Inflammatory macrophage treated with lipopolysaccharide for 4 hours (primary cell): ENCODE measurements at regions not wholly inside any gene's neighbourhood (a gene's known extent, or its start where the extent isn't known, plus 50 kb on each side); places are given as distances from the start of the nearest gene placed in this dataset.
A peak's percentile ranks its signal among the peaks of the same experiment; 100 is the strongest.
"Not testable (repeated sequence)": the region's sequence is repeated elsewhere in the genome, so short reads cannot be mapped to it uniquely, and the experiment has no call there.

Experiments
- DNase-seq: peaks from one replicate; pipeline ENCODE4 v3.0.0-alpha.2; 2020

- DNase-seq, result no peak
Measured at GRCh38 chr21:28636752-28637691, 355.7 kb downstream of the LTN1 start.

GRCh38 chr21:28635541-28635940, 357.1 kb downstream of the LTN1 start:
- no peak for DNase-seq

- DNase-seq, result no peak
Measured at GRCh38 chr21:28633839-28634555, 358.7 kb downstream of the LTN1 start.

- no peak for DNase-seq
Measured at GRCh38 chr21:28632755-28633408, 359.8 kb downstream of the LTN1 start.

GRCh38 chr21:28627691-28628090, 365.0 kb downstream of the LTN1 start:
- DNase-seq, result no peak

- DNase-seq, result no peak
Measured at GRCh38 chr21:28627261-28627660, 365.4 kb downstream of the LTN1 start.

- DNase-seq, result no peak
Measured at GRCh38 chr21:28624626-28625025, 368.1 kb downstream of the LTN1 start.

- DNase-seq, result no peak
Measured at GRCh38 chr21:28617300-28617699, 375.4 kb downstream of the LTN1 start.

GRCh38 chr21:28615276-28615675, 377.4 kb downstream of the LTN1 start:
- no peak for DNase-seq

- DNase-seq, result no peak
Measured at GRCh38 chr21:28614791-28615190, 377.9 kb downstream of the LTN1 start.

GRCh38 chr21:28608646-28609045, 384.0 kb downstream of the LTN1 start:
- no peak for DNase-seq

- DNase-seq, result no peak
Measured at GRCh38 chr21:28607545-28607944, 385.1 kb downstream of the LTN1 start.

- peak; percentile 26 for DNase-seq
Measured at GRCh38 chr21:28604946-28605537, 387.6 kb downstream of the LTN1 start.

GRCh38 chr21:28602546-28602945, 390.1 kb downstream of the LTN1 start:
- DNase-seq, result no peak

GRCh38 chr21:28598214-28598613, 394.5 kb downstream of the LTN1 start:
- no peak for DNase-seq

- no peak for DNase-seq
Measured at GRCh38 chr21:28592205-28592865, 400.3 kb downstream of the LTN1 start.

GRCh38 chr21:28590676-28591075, 402.0 kb downstream of the LTN1 start:
- no peak for DNase-seq

- DNase-seq, result no peak
Measured at GRCh38 chr21:28590026-28590425, 402.7 kb downstream of the LTN1 start.

GRCh38 chr21:28588997-28589396, 403.7 kb downstream of the LTN1 start:
- no peak for DNase-seq

- DNase-seq, result no peak
Measured at GRCh38 chr21:28587748-28588147, 404.9 kb downstream of the LTN1 start.

GRCh38 chr21:28581976-28582375, 410.7 kb downstream of the LTN1 start:
- no peak for DNase-seq

- not testable (repeated sequence) for DNase-seq
Measured at GRCh38 chr21:28581311-28581731, 411.4 kb downstream of the LTN1 start.

GRCh38 chr21:28580585-28580984, 412.1 kb downstream of the LTN1 start:
- no peak for DNase-seq
